Hepatocyte (in vitro differentiated cells): ENCODE measurements at regions not wholly inside any gene's neighbourhood (a gene's known extent, or its start where the extent isn't known, plus 50 kb on each side); places are given as distances from the start of the nearest gene placed in this dataset.

Source experiments
- CTCF ChIP-seq: fragments of 200-600 bp; sonication (generic); IDR thresholded peaks from 2 replicates; pipeline ENCODE4 v1.5.1; 2016; ENCODE audit warnings: antibody characterized with exemption, mild to moderate bottlenecking; ENCODE audit not compliant: poor library complexity
- EZH2 ChIP-seq: fragments of 200-600 bp; sonication (generic); IDR thresholded peaks from 2 replicates; pipeline ENCODE4 v1.6.1; 2016; ENCODE audit warnings: antibody characterized with exemption, mild to moderate bottlenecking, borderline replicate concordance
- EZH2phosphoT487 ChIP-seq: fragments of 200-600 bp; sonication (generic); IDR thresholded peaks from one replicate; pipeline ENCODE4 v1.6.1; 2018; ENCODE audit warnings: antibody characterized with exemption, mild to moderate bottlenecking, low read depth, moderate library complexity; ENCODE audit not compliant: unreplicated experiment, severe bottlenecking

GRCh38 chr3:5800965-5801364, 613.5 kb downstream of the EDEM1 start:
- TF ChIP-seq CTCF: no peak
- no peak for TF ChIP-seq EZH2
- no peak for TF ChIP-seq EZH2phosphoT487
